Thoracic aorta (tissue), 2 donors: ENCODE measurements at regions not wholly inside any gene's neighbourhood (a gene's known extent, or its start where the extent isn't known, plus 50 kb on each side); places are given as distances from the start of the nearest gene placed in this dataset.

ENCODE experiments used
- ATAC-seq: fragments of 150-250 bp; one replicate; pipeline ENCODE4 v1.8.0; 2017; ENCODE audit warnings: low read depth; ENCODE audit not compliant: insufficient number of reproducible peaks, low FRiP score
- DNase-seq: peaks from one replicate; pipeline ENCODE4 v3.0.0-alpha.2; 2020; ENCODE audit warnings: low spot score
- H3K27ac ChIP-seq, 2 donors: fragments of 200-600 bp; sonication (generic); 1 replicate in 1 of 2; 2 replicates in 1 of 2; pipeline ENCODE4 v1.5.1; 2016; ENCODE audit warnings: mild to moderate bottlenecking in 2 of 2, moderate library complexity in 2 of 2
- H3K27me3 ChIP-seq: fragments of 200-600 bp; sonication (generic); replicated peaks from 2 replicates; pipeline ENCODE4 v1.6.0; 2016; ENCODE audit warnings: mild to moderate bottlenecking; ENCODE audit not compliant: insufficient read depth
- H3K36me3 ChIP-seq: fragments of 200-600 bp; sonication (generic); one replicate; pipeline ENCODE4 v1.5.1; 2016
- H3K4me1 ChIP-seq, 2 donors: fragments of 200-600 bp; sonication (generic); 1 replicate in 1 of 2; 2 replicates in 1 of 2; pipeline versions ENCODE4 v1.5.1 to v1.6.0; 2016; ENCODE audit warnings: low read depth in 2 of 2, mild to moderate bottlenecking in 1 of 2; ENCODE audit not compliant: control insufficient read depth in 1 of 2
- H3K4me3 ChIP-seq: fragments of 200-600 bp; sonication (generic); 2 replicates; pipeline ENCODE4 v1.5.1; 2016; ENCODE audit warnings: mild to moderate bottlenecking
- H3K9me3 ChIP-seq: fragments of 200-600 bp; sonication (generic); 2 replicates; pipeline ENCODE4 v1.5.1; 2016
- CTCF ChIP-seq: fragments of 200-600 bp; sonication (generic); IDR thresholded peaks from one replicate; pipeline ENCODE4 v1.5.1; 2019; ENCODE audit warnings: antibody characterized with exemption

- H3K27me3 ChIP-seq: no peaks in the 10 kb centered on the region
- no peak overlapping the region for H3K4me3 ChIP-seq
- H3K9me3 ChIP-seq: no peaks in the 10 kb centered on the region
- TF ChIP-seq CTCF: no peak
- no peaks in the 10 kb centered on the region for H3K36me3 ChIP-seq
- no peak for DNase-seq
- no peak overlapping the region for H3K27ac ChIP-seq
- H3K4me1 ChIP-seq: peaks cover 0 to 5% of the 10 kb centered on the region in 2 donors
- ATAC-seq: no peak
Measured at GRCh38 chr4:24643774-24644520, 59.6 kb upstream of the DHX15 start.

GRCh38 chr4:24644983-24645764, 60.8 kb upstream of the DHX15 start:
- no peak for TF ChIP-seq CTCF
- Histone ChIP-seq H3K4me3 (no peak overlapping the region), H3K27ac (no peak overlapping the region), H3K36me3 (no peaks in the 10 kb centered on the region), H3K9me3 (no peaks in the 10 kb centered on the region), H3K27me3 (no peaks in the 10 kb centered on the region), H3K4me1 (peaks cover 0 to 5% of the 10 kb centered on the region in 2 donors)
- DNase-seq (no peak), ATAC-seq (no peak)

- Histone ChIP-seq H3K27ac (no peak overlapping the region), H3K4me3 (no peak overlapping the region), H3K27me3 (no peaks in the 10 kb centered on the region), H3K4me1 (peaks cover 0 to 5% of the 10 kb centered on the region in 2 donors), H3K36me3 (no peaks in the 10 kb centered on the region), H3K9me3 (no peaks in the 10 kb centered on the region)
- DNase-seq (no peak), ATAC-seq (no peak)
- no peak for TF ChIP-seq CTCF
Measured at GRCh38 chr4:24645765-24646550, 61.6 kb upstream of the DHX15 start.

- Histone ChIP-seq H3K27me3 (no peaks in the 10 kb centered on the region), H3K4me3 (no peak overlapping the region), H3K36me3 (no peaks in the 10 kb centered on the region), H3K9me3 (no peaks in the 10 kb centered on the region), H3K4me1 (peaks cover 0 to 5% of the 10 kb centered on the region in 2 donors), H3K27ac (no peak overlapping the region)
- no peak for ATAC-seq
- TF ChIP-seq CTCF: no peak
- no peak for DNase-seq
Measured at GRCh38 chr4:24646798-24647460, 62.6 kb upstream of the DHX15 start.
